Cardiac fibroblast (primary cell): ENCODE measurements at regions not wholly inside any gene's neighbourhood (a gene's known extent, or its start where the extent isn't known, plus 50 kb on each side); places are given as distances from the start of the nearest gene placed in this dataset.
"Not testable (repeated sequence)": the region's sequence is repeated elsewhere in the genome, so short reads cannot be mapped to it uniquely, and the experiment has no call there.

ENCODE experiments used
- DNase-seq, 2 donors: peaks; one replicate each; pipeline versions ENCODE4 v3.0.0 to v3.0.0-alpha.2; 2010; ENCODE audit warnings: low read depth in 2 of 2
- H3K4me3 ChIP-seq, 2 donors: replicated peaks in 1 of 2; 1 replicate in 1 of 2; 2 replicates in 1 of 2; pipeline ENCODE4 v1.5.1; 2011; ENCODE audit warnings: low read depth in 2 of 2, low read length in 2 of 2, mild to moderate bottlenecking in 2 of 2, moderate library complexity in 1 of 2
- CTCF ChIP-seq: IDR thresholded peaks from one replicate; pipeline ENCODE4 v1.5.1; 2011; ENCODE audit warnings: low read depth, mild to moderate bottlenecking, low read length, inconsistent platforms

DNA sequence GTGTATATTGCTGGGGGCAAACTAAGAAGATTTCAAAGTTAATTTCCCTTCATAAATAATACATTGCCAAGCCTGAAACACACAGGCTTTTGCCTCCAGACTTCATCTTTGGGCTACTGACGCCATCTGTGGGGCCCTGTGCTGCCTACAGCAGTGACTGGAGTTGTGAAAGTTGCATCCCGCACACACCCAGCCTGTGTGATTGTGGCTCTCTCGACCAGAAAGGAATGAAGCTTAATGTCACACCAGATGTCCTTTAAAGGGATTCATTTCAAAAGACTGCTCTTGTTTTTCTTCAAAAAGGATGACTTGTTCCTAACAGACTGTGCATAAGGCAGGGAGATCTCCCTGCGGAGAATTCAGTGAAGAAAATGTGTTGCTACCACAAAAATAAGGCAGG lies 210.5 kb downstream of the FAM181B start:
- no peak for TF ChIP-seq CTCF
- no peak overlapping the region for H3K4me3 ChIP-seq
- DNase-seq, result no peak

DNA sequence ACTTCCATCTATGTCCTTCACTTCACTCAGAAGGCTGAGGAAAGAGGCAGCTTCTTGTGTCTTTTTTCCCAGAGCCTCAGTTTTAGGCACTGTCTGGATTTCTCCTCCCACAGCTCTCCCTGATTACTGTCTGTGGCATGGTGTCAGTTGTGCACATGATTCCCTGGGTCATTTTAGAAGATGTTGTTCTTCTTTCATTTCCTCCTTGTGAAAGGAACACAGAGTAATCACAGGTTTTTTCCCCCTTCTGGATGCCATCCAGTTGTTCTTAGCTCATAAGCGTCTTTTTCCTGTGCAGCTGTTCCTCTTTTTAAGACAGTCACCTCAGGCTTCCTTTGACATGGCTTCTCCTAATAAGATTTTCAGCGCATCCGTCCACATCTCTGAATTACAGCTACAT lies 212.2 kb downstream of the FAM181B start:
- no peak for TF ChIP-seq CTCF
- no peak overlapping the region for H3K4me3 ChIP-seq
- no peak for DNase-seq

- no peak for DNase-seq
- no peak overlapping the region for H3K4me3 ChIP-seq
- TF ChIP-seq CTCF, result no peak
Observed at GRCh38 chr11:82507288-82507687, 226.4 kb downstream of the FAM181B start.

DNA sequence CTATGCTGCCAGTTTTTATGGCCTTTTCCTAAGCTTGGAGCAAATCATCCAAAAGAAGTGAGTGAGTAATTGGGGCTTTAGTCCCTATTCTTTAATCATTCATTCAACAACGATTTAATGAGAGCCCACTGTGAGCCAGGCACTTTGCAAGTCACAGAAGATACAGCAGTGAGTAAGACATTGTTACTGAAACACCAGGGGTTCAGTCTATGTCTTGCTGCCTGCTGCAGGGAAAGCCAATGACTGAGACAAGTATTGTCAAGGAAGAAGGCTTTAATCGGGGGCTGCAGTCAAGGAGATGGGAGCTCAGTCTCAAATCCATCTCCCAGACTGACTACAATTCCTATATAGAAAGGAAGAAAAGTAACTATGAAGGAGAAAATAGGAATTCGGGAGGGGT lies 228.3 kb downstream of the FAM181B start:
- no peak for DNase-seq
- no peak for TF ChIP-seq CTCF
- H3K4me3 ChIP-seq, result no peak overlapping the region

DNA sequence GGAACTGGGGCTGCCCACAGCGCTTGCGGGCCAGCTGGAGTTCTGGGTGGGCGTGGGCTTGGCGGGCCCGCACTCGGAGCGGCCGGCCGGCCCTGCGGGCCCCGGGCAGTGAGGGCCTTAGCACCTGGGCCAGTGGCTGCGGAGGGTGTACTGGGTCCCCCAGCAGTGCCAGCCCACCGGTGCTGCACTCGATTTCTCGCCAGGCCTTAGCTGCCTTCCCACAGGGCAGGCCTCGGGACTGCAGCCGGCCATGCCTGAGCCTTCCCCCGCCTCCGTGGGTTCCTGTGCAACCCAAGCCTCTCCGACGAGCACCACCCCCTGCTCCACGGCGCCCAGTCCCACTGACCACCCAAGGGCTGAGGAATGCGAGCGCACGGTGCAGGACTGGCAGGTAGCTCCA lies 232.5 kb downstream of the FAM181B start:
- not testable (repeated sequence) for DNase-seq, H3K4me3 ChIP-seq

DNA sequence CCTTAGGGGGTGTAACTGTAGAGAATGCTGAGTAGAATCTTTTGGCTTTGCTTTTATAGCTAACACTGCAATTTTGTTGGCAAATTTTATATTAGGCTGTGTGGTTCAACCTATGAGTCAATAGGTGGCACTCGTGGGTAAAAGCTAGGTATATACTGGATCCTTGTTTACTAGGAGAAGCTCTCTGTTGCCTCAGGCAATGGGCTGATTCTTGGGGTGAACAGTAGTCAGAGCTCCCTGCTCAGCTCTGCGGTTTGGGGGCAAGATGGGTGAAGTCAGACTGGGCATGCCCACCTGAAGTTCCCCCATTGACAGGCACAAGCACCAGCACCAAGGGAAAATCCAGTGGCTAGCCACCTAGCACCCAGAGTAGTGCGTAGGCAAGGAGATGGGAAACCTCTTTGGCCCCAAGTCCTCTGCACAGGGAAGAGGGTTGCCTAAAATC lies 238.7 kb downstream of the FAM181B start:
- no peak overlapping the region for H3K4me3 ChIP-seq
- TF ChIP-seq CTCF, result no peak
- DNase-seq, result no peak

GRCh38 chr11:82474876-82475275 lies 258.8 kb downstream of the FAM181B start:
- DNase-seq, result no peak
- no peak overlapping the region for H3K4me3 ChIP-seq
- no peak for TF ChIP-seq CTCF

GRCh38 chr11:82465481-82465880 lies 268.2 kb downstream of the FAM181B start:
- H3K4me3 ChIP-seq, result no peak overlapping the region
- TF ChIP-seq CTCF, result no peak
- DNase-seq, result no peak
